WTC11 (cell line): ENCODE measurements at regions not wholly inside any gene's neighbourhood (a gene's known extent, or its start where the extent isn't known, plus 50 kb on each side); places are given as distances from the start of the nearest gene placed in this dataset.

ENCODE experiments used
- ATAC-seq: fragments of 200-7000 bp; cut with Tn5 transposase; 2 replicates; pipeline ENCODE4 v1.10.0; 2021; ENCODE audit warnings: mild to moderate bottlenecking, moderate library complexity
- CTCF ChIA-PET: fragments of 300-600 bp; sonication (Branson Sonifier 250); formaldehyde crosslinking; loops from one replicate; lab custom pipeline; 2021; ENCODE audit warnings: antibody characterized with exemption; lab: Charles Lee
- POLR2A ChIA-PET: fragments of 350-600 bp; sonication (Branson Sonifier 250); formaldehyde crosslinking; loops from one replicate; lab custom pipeline; 2021; ENCODE audit warnings: antibody characterized with exemption; lab: Charles Lee
- DNase-seq: peaks from one replicate; pipeline ENCODE4 v3.0.0; 2021; ENCODE audit warnings: low spot score
- H3K27ac Mint-ChIP-seq: 2 replicates; pipeline ENCODE4 v1.8.0; 2021; ENCODE audit warnings: mixed read lengths
- H3K27me3 Mint-ChIP-seq: 2 replicates; pipeline ENCODE4 v1.8.0; 2021; ENCODE audit warnings: low read depth, mild to moderate bottlenecking, moderate library complexity, mixed read lengths
- H3K36me3 Mint-ChIP-seq: 2 replicates; pipeline ENCODE4 v1.8.0; 2021; ENCODE audit warnings: mixed read lengths
- H3K4me1 Mint-ChIP-seq: 2 replicates; pipeline ENCODE4 v1.8.0; 2022; ENCODE audit warnings: mixed read lengths
- H3K4me3 Mint-ChIP-seq: 2 replicates; pipeline ENCODE4 v1.8.0; 2021; ENCODE audit warnings: mild to moderate bottlenecking, moderate library complexity, mixed read lengths
- H3K9me3 Mint-ChIP-seq: 2 replicates; pipeline ENCODE4 v1.8.0; 2021; ENCODE audit warnings: mixed read lengths
- AFF4 ChIP-seq: sonication (generic); formaldehyde crosslinking; IDR thresholded peaks from 2 replicates; pipeline ENCODE4 v1.8.1; 2023; ENCODE audit warnings: mild to moderate bottlenecking, missing genetic modification reagents, borderline replicate concordance
- AR ChIP-seq: fragments of 250-450 bp; sonication (Bioruptor Pico); IDR thresholded peaks from 2 replicates; pipeline ENCODE4 v1.9.0; 2021; ENCODE audit warnings: mild to moderate bottlenecking
- ATF2 ChIP-seq: sonication (generic); formaldehyde crosslinking; IDR thresholded peaks from 2 replicates; pipeline ENCODE4 v1.8.1; 2022; ENCODE audit warnings: low read depth, missing genetic modification reagents, borderline replicate concordance
- E2F1 ChIP-seq: sonication (generic); formaldehyde crosslinking; IDR thresholded peaks from 2 replicates; pipeline ENCODE4 v1.8.0; 2022; ENCODE audit warnings: mild to moderate bottlenecking, missing genetic modification reagents
- E2F4 ChIP-seq: sonication (generic); formaldehyde crosslinking; IDR thresholded peaks from 2 replicates; pipeline ENCODE4 v1.8.1; 2022; ENCODE audit warnings: low read depth, mild to moderate bottlenecking, moderate library complexity, missing genetic modification reagents, borderline replicate concordance
- ERG ChIP-seq: fragments of 250-450 bp; sonication (Bioruptor Pico); IDR thresholded peaks from 2 replicates; pipeline ENCODE4 v1.8.0; 2021; ENCODE audit warnings: mild to moderate bottlenecking
- GABPB1 ChIP-seq: sonication (generic); formaldehyde crosslinking; IDR thresholded peaks from 2 replicates; pipeline ENCODE4 v1.8.1; 2023; ENCODE audit warnings: mild to moderate bottlenecking, missing genetic modification reagents
- HMGXB4 ChIP-seq: sonication (generic); formaldehyde crosslinking; IDR thresholded peaks from 2 replicates; pipeline ENCODE4 v1.8.1; 2023; ENCODE audit warnings: mild to moderate bottlenecking, moderate library complexity, missing genetic modification reagents
- IRF2 ChIP-seq: sonication (generic); formaldehyde crosslinking; IDR thresholded peaks from 2 replicates; pipeline ENCODE4 v1.8.0; 2022; ENCODE audit warnings: low read depth, missing genetic modification reagents, borderline replicate concordance
- KAT7 ChIP-seq: sonication (generic); formaldehyde crosslinking; IDR thresholded peaks from 2 replicates; pipeline ENCODE4 v1.8.1; 2023; ENCODE audit warnings: missing genetic modification reagents, mild to moderate bottlenecking, borderline replicate concordance
- MLX ChIP-seq: sonication (generic); formaldehyde crosslinking; IDR thresholded peaks from 2 replicates; pipeline ENCODE4 v1.8.1; 2023; ENCODE audit warnings: mild to moderate bottlenecking, missing genetic modification reagents, moderate library complexity
- NR1H2 ChIP-seq: sonication (generic); formaldehyde crosslinking; IDR thresholded peaks from 2 replicates; pipeline ENCODE4 v1.9.0; 2021; ENCODE audit warnings: mild to moderate bottlenecking, moderate library complexity, missing genetic modification reagents
- SMAD3 ChIP-seq: sonication (generic); formaldehyde crosslinking; IDR thresholded peaks from 2 replicates; pipeline ENCODE4 v1.8.0; 2022; ENCODE audit warnings: missing genetic modification reagents, mild to moderate bottlenecking, borderline replicate concordance
- SOX15 ChIP-seq: fragments of 250-450 bp; sonication (Bioruptor Pico); IDR thresholded peaks from 2 replicates; pipeline ENCODE4 v1.9.0; 2021; ENCODE audit warnings: mild to moderate bottlenecking
- TCF7 ChIP-seq: sonication (generic); formaldehyde crosslinking; IDR thresholded peaks from 2 replicates; pipeline ENCODE4 v1.8.0; 2022; ENCODE audit warnings: mild to moderate bottlenecking, low read depth, missing genetic modification reagents, moderate library complexity
- ZBTB43 ChIP-seq: sonication (generic); formaldehyde crosslinking; IDR thresholded peaks from 2 replicates; pipeline ENCODE4 v1.8.1; 2023; ENCODE audit warnings: mild to moderate bottlenecking, missing genetic modification reagents
- ZMAT4 ChIP-seq: fragments of 250-450 bp; sonication (Bioruptor Pico); IDR thresholded peaks from 2 replicates; pipeline ENCODE4 v1.9.0; 2021; ENCODE audit warnings: mild to moderate bottlenecking
- ZNF138 ChIP-seq: sonication (generic); formaldehyde crosslinking; conservative IDR thresholded peaks from 2 replicates; pipeline ENCODE4 v1.8.1; 2022; ENCODE audit warnings: mild to moderate bottlenecking, moderate library complexity, missing genetic modification reagents

GRCh38 chr12:91918431-91918830, 227.2 kb downstream of the BTG1 start:
- no peak overlapping the region for H3K4me3 Mint-ChIP-seq
- CTCF ChIA-PET, result no interaction called here
- no peak for TF ChIP-seq NR1H2
- TF ChIP-seq, all 79 proteins: peak for 0
- Mint-ChIP-seq H3K27me3 (no peaks in the 10 kb centered on the region), H3K9me3 (peaks cover 3% of the 10 kb centered on the region; the same call in 1 of the 2 replicates), H3K4me1 (peaks cover 3% of the 10 kb centered on the region; the same call in 1 of the 2 replicates), H3K27ac (no peak overlapping the region), H3K36me3 (no peaks in the 10 kb centered on the region)
- DNase-seq (no peak), ATAC-seq (no peak)
- POLR2A ChIA-PET, result no interaction called here

GRCh38 chr12:91914701-91915100, 230.9 kb downstream of the BTG1 start:
- H3K4me1 Mint-ChIP-seq, result peaks cover 18% of the 10 kb centered on the region
- H3K9me3 Mint-ChIP-seq, result peaks cover 3% of the 10 kb centered on the region; the same call in 1 of the 2 replicates
- no peaks in the 10 kb centered on the region for H3K36me3 Mint-ChIP-seq
- no peak overlapping the region for H3K27ac Mint-ChIP-seq
- ChIA-PET POLR2A (no interaction called here), CTCF (no interaction called here)
- no peaks in the 10 kb centered on the region for H3K27me3 Mint-ChIP-seq
- ATAC-seq (no peak), DNase-seq (no peak)
- no peak overlapping the region for H3K4me3 Mint-ChIP-seq
- TF ChIP-seq AFF4 (CRISPR knock-in tag) (no peak), ZNF138 (CRISPR knock-in tag) (no peak), SOX15 (CRISPR knock-in tag) (no peak), GABPB1 (CRISPR knock-in tag) (no peak), SMAD3 (no peak), IRF2 (CRISPR knock-in tag) (no peak), HMGXB4 (CRISPR knock-in tag) (no peak), KAT7 (CRISPR knock-in tag) (no peak), AR (CRISPR knock-in tag) (no peak), E2F1 (CRISPR knock-in tag) (no peak), TCF7 (CRISPR knock-in tag) (no peak), ATF2 (CRISPR knock-in tag) (no peak), ZMAT4 (CRISPR knock-in tag) (no peak), ZBTB43 (CRISPR knock-in tag) (no peak), ERG (no peak), MLX (CRISPR knock-in tag) (no peak), E2F4 (CRISPR knock-in tag) (no peak)
